Activated T-helper 1 cell treated with anti-CD3 and anti-CD28 coated beads, Interleukin-2, amount 50 U/mL, for 16 hours (primary cell): ENCODE measurements at regions not wholly inside any gene's neighbourhood (a gene's known extent, or its start where the extent isn't known, plus 50 kb on each side); places are given as distances from the start of the nearest gene placed in this dataset.

ENCODE experiments used
- DNase-seq, 2 donors: peaks; one replicate each; pipeline ENCODE4 v3.0.0-alpha.2; 2020; ENCODE audit warnings: low read depth in 1 of 2, low spot score in 1 of 2

GRCh38 chr2:348361-348916 is 60.5 kb upstream of the ALKAL2 start:
- no peak for DNase-seq

DNA sequence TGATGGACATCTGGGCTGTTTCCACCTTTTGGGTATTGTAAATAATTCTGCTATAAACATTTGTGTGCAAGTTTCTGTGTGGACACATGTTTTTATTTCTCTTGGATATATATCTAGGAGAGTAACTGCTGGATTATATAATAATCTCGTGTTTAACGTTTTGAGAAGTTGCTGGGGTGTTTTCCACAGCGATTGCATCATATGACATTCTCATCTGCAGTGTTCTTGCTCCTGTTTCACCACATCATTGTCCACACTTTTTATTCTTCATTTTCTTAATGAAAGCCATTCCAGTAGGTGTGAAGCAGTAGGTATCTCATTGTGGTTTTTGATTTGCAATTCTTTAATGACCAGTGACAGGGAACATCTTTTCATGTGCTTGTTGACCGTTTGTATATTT is 56.9 kb upstream of the ALKAL2 start:
- DNase-seq, result no peak

DNA sequence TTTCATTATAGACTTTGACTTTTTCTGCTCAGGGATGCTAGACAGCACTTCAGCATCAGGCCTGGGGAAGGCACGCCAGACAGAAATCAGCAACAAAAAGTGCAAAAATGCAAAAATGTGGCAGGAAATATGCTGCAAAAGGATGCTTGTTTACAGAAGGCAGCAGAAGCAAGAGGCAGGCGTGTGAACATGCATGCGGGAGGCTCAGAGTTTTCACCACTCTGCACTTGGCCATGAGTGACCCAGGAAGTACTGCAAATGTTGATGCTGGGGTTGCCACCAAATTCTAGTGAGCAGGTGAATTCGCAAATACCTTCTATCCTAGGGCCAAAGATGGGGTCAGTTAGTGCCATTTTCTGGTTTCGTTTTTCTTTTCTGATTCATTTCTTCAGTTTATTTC is 55.5 kb upstream of the ALKAL2 start:
- DNase-seq, result no peak

DNA sequence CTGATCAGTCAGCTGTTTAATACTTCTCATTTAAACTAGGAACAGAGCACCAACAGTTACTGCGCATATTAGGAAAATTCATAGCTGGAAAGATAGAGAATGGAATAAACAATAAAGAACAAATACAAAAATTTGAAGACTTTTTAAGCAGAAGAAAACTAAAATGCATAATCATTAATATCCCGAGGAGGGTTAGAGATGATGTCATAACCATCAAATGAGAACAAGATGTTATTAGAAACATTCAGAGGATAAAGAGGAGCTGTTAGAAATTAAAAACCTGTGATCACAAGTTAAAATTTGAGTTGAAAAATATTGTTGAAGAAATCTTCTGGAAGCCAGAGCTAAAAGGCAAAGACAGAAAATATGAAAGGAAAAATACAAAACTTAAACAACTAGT is 54.0 kb upstream of the ALKAL2 start:
- DNase-seq, result no peak

GRCh38 chr2:341017-341542 is 53.2 kb upstream of the ALKAL2 start:
- no peak for DNase-seq
